Coronary artery (tissue), 2 donors: ENCODE measurements at regions not wholly inside any gene's neighbourhood (a gene's known extent, or its start where the extent isn't known, plus 50 kb on each side); places are given as distances from the start of the nearest gene placed in this dataset.
"Not testable (repeated sequence)": the region's sequence is repeated elsewhere in the genome, so short reads cannot be mapped to it uniquely, and the experiment has no call there.

Experiments
- DNase-seq: peaks from one replicate; pipeline ENCODE4 v3.0.0-alpha.2; 2017; ENCODE audit warnings: low spot score
- H3K27ac ChIP-seq, 2 donors: fragments of 200-600 bp; sonication (generic); one replicate each; pipeline ENCODE4 v1.5.1; 2016 to 2019
- H3K4me3 ChIP-seq: fragments of 200-600 bp; sonication (generic); 2 replicates; pipeline ENCODE4 v1.5.1; 2016; ENCODE audit warnings: mild to moderate bottlenecking, moderate library complexity
- TF ChIP-seq, protein P1 (sequence below): fragments of 200-600 bp; sonication (generic); IDR thresholded peaks from one replicate; pipeline ENCODE4 v1.5.1; 2019; ENCODE audit warnings: antibody characterized with exemption

DNA sequence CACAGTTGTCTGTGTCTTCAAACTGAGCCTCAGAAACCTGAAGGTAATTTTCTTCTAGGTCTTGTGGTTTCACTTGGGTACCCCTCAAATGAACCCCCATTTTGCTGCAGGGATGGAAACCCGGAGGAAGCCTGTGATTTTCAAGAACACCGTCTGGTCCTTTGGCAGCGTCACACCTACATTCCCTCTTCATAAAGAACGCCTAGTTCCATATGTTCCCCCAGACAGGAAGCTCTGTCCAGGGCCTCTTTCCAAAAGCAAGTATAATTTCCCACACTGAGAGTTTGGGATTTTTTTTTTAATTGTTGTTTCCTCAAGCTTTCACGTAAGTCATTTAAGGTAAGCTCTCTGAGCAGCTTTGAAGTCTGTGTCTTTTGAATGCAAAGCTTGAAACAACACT, 515.0 kb downstream of the TMEM114 start:
- DNase-seq = no peak
- TF ChIP-seq, protein P1, sequence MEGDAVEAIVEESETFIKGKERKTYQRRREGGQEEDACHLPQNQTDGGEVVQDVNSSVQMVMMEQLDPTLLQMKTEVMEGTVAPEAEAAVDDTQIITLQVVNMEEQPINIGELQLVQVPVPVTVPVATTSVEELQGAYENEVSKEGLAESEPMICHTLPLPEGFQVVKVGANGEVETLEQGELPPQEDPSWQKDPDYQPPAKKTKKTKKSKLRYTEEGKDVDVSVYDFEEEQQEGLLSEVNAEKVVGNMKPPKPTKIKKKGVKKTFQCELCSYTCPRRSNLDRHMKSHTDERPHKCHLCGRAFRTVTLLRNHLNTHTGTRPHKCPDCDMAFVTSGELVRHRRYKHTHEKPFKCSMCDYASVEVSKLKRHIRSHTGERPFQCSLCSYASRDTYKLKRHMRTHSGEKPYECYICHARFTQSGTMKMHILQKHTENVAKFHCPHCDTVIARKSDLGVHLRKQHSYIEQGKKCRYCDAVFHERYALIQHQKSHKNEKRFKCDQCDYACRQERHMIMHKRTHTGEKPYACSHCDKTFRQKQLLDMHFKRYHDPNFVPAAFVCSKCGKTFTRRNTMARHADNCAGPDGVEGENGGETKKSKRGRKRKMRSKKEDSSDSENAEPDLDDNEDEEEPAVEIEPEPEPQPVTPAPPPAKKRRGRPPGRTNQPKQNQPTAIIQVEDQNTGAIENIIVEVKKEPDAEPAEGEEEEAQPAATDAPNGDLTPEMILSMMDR = no peak
- H3K4me3 ChIP-seq = no peak overlapping the region
- H3K27ac ChIP-seq = no peak overlapping the region

DNA sequence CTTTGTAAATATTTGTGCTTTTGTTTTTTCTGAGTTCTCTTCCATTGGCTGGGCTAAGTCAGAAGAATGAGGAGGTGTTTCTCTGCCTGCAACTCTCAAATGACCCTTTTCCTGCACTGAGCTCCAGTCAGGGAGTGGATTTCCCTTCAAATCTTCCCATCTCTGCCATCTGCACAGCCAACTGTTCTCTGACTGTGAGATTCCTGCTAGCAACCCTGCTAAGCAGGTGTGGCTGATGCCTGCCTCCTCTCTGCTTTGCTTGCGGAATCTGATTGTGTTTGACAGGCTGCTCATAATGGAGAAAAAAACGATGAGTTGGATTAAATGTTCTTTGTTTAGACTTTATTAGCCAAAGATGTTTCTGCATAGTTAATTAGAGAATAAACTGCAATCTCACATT, 519.8 kb downstream of the TMEM114 start:
- no peak overlapping the region for H3K4me3 ChIP-seq
- DNase-seq = no peak
- TF ChIP-seq, protein P1 = no peak
- H3K27ac ChIP-seq = no peak overlapping the region

GRCh38 chr16:8068225-8068624, 522.1 kb downstream of the TMEM114 start:
- not testable (repeated sequence) for H3K27ac ChIP-seq, DNase-seq, H3K4me3 ChIP-seq

GRCh38 chr16:8063159-8063558, 527.2 kb downstream of the TMEM114 start:
- Histone ChIP-seq H3K27ac (no peak overlapping the region), H3K4me3 (no peak overlapping the region)
- DNase-seq = no peak
- TF ChIP-seq, protein P1 = no peak

DNA sequence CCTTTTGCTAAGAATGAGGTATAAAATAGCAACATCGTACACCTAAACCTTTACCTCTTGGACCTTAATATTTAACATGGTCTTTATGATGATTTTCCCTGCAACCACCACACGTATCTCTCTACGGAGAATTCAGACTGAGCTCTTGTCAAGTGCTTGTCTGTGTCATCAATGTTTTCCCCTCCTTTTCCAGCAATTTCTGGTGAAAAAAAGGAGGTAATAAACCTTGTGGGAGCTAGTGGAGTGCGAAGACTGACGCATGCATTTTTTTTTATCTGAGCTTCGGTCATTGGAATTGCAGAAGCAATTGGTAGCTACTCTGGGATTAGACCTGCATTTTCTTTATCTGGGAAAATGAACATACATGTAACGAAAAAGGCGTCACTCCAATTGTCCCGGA, 527.6 kb downstream of the TMEM114 start:
- TF ChIP-seq, protein P1 = no peak

GRCh38 chr16:8055761-8056160, 534.5 kb downstream of the TMEM114 start:
- DNase-seq = no peak

More for the DNA sequence above, 527.6 kb downstream of the TMEM114 start:
- H3K4me3 ChIP-seq = no peak overlapping the region
- no peak overlapping the region for H3K27ac ChIP-seq
- no peak for DNase-seq

GRCh38 chr16:8053437-8053836, 536.9 kb downstream of the TMEM114 start:
- Histone ChIP-seq H3K4me3 (no peak overlapping the region), H3K27ac (no peak overlapping the region)
- no peak for DNase-seq
- TF ChIP-seq, protein P1 = no peak

More at GRCh38 chr16:8055761-8056160, 534.5 kb downstream of the TMEM114 start:
- H3K4me3 ChIP-seq = no peak overlapping the region
- TF ChIP-seq, protein P1 = no peak
- no peak overlapping the region for H3K27ac ChIP-seq

DNA sequence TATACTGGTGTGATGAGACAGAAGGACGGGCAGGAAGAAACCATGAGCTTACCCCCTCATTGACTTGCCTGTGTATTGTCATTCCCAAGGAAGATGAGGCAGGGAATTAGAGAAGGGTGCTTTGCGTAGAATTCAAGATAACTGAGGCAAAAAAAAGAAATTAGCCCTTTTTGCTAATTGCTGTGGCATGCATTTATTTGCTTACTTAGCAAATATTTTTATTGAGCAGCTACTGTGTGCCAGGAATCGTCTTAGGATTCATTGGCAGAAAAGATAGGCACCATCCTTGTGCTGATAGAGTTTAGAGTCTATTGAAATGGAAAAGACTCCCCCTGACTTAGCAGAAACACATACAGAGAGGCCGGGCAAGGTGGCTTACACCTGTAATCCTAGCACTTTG, 541.9 kb downstream of the TMEM114 start:
- DNase-seq = no peak
- Histone ChIP-seq H3K4me3 (no peak overlapping the region), H3K27ac (no peak overlapping the region)
- TF ChIP-seq, protein P1 = no peak
